ENCODE measurements at regions not wholly inside any gene's neighbourhood (a gene's known extent, or its start where the extent isn't known, plus 50 kb on each side); places are given as distances from the start of the nearest gene placed in this dataset.

- TF ChIP-seq POLR2A (IDR thresholded peaks at IDR 0.05) (no peak), CTCF (IDR thresholded peaks at IDR 0.05) (no peak)
These were observed 158.2 kb downstream of the TPBG start for GRCh38 chr6:82521861-82522260.
